Natural killer cell (primary cell): ENCODE measurements at regions not wholly inside any gene's neighbourhood (a gene's known extent, or its start where the extent isn't known, plus 50 kb on each side); places are given as distances from the start of the nearest gene placed in this dataset.

ENCODE experiments used
- ATAC-seq, 3 donors: fragments of 150-1000 bp in 2 of 3; fragments of 200-7000 bp in 1 of 3; cut with Tn5 transposase; 1 replicate in 1 of 3; 2 replicates in 2 of 3; pipeline ENCODE4 v1.10.0; 2021; ENCODE audit warnings: mild to moderate bottlenecking in 2 of 3, moderate library complexity in 2 of 3
- DNase-seq, 2 donors: peaks; one replicate each; pipeline versions ENCODE4 v3.0.0 to v3.0.0-alpha.2; 2013 to 2021; ENCODE audit warnings: mixed read lengths in 1 of 2
- H3K27ac ChIP-seq: one replicate; pipeline ENCODE4 v1.5.1; 2013; ENCODE audit warnings: mild to moderate bottlenecking, low read length
- H3K27me3 ChIP-seq: one replicate; pipeline ENCODE4 v1.6.1; 2013; ENCODE audit warnings: low read length; ENCODE audit not compliant: control insufficient read depth, insufficient read depth
- H3K36me3 ChIP-seq: one replicate; pipeline ENCODE4 v1.6.1; 2013; ENCODE audit warnings: low read length; ENCODE audit not compliant: control insufficient read depth, insufficient read depth
- H3K4me1 ChIP-seq: one replicate; pipeline ENCODE4 v1.6.1; 2013; ENCODE audit warnings: low read length; ENCODE audit not compliant: control insufficient read depth, insufficient read depth
- H3K4me3 ChIP-seq: one replicate; pipeline ENCODE4 v1.5.1; 2013; ENCODE audit warnings: low read length
- H3K9me3 ChIP-seq: one replicate; pipeline ENCODE4 v1.6.1; 2013; ENCODE audit warnings: low read length; ENCODE audit not compliant: control insufficient read depth, insufficient read depth
- H3K27ac Mint-ChIP-seq, 2 donors: one replicate each; pipeline ENCODE4 v1.8.0; 2022; ENCODE audit warnings: mild to moderate bottlenecking in 2 of 2, mixed read lengths in 2 of 2, moderate library complexity in 1 of 2
- H3K27me3 Mint-ChIP-seq, 2 donors: one replicate each; pipeline ENCODE4 v1.8.0; 2022; ENCODE audit warnings: low read depth in 2 of 2, mixed read lengths in 2 of 2
- H3K36me3 Mint-ChIP-seq: one replicate; pipeline ENCODE4 v1.8.0; 2022; ENCODE audit warnings: mixed read lengths
- H3K4me1 Mint-ChIP-seq, 2 donors: one replicate each; pipeline ENCODE4 v1.8.0; 2022; ENCODE audit warnings: mixed read lengths in 2 of 2
- H3K4me3 Mint-ChIP-seq: one replicate; pipeline ENCODE4 v1.8.0; 2022; ENCODE audit warnings: mild to moderate bottlenecking, moderate library complexity, mixed read lengths
- H3K9me3 Mint-ChIP-seq, 2 donors: one replicate each; pipeline ENCODE4 v1.8.0; 2022; ENCODE audit warnings: mixed read lengths in 2 of 2
- WGBS: methylation state at CpG from one replicate; pipeline ENCODE4 v1.1.7; 2013; ENCODE audit warnings: missing lambda C conversion rate; ENCODE audit not compliant: insufficient coverage; 5-methylcytosine and 5-hydroxymethylcytosine counted together
- intact Hi-C: fragments of 100-400 bp; cut with micrococcal nuclease; formaldehyde crosslinking; loops from one replicate; pipeline ENCODE4 v1.14.2; 2022
- TF ChIP-seq, protein P1 (sequence below): fragments of 200-600 bp; IDR thresholded peaks from one replicate; pipeline ENCODE4 v1.8.0; 2022; ENCODE audit warnings: antibody characterized with exemption

DNA sequence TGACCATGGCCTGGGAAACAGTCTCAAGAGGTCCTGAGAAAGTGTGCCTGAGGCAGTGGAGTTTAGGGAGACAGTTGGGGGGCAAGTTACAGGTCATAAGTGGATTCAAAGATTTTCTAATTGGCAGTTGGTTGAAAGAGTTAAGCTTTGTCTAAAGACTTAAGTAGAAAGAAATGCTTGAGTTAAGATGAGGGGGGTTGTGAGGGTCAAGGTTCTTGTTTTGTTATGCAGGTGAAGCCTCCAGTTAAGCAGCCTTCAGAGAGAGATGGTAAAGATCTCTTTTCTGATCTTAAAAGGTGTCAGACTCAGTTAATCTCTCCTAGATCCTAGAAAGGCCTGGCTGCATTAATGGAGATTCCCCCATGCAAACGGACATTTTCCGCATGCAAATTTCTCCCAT, 356.3 kb upstream of the C2CD4B start:
- Histone ChIP-seq H3K4me3 (no peak overlapping the region), H3K9me3 (no peaks in the 10 kb centered on the region), H3K27me3 (peaks cover 2% of the 10 kb centered on the region), H3K27ac (no peak overlapping the region), H3K4me1 (no peaks in the 10 kb centered on the region), H3K36me3 (no peaks in the 10 kb centered on the region)
- Mint-ChIP-seq H3K4me1 (no peaks in the 10 kb centered on the region), H3K27me3 (peaks cover 10 to 38% of the 10 kb centered on the region in 2 donors), H3K9me3 (no peaks in the 10 kb centered on the region), H3K36me3 (no peaks in the 10 kb centered on the region), H3K27ac (no peak overlapping the region), H3K4me3 (no peak overlapping the region)
- TF ChIP-seq, protein P1, sequence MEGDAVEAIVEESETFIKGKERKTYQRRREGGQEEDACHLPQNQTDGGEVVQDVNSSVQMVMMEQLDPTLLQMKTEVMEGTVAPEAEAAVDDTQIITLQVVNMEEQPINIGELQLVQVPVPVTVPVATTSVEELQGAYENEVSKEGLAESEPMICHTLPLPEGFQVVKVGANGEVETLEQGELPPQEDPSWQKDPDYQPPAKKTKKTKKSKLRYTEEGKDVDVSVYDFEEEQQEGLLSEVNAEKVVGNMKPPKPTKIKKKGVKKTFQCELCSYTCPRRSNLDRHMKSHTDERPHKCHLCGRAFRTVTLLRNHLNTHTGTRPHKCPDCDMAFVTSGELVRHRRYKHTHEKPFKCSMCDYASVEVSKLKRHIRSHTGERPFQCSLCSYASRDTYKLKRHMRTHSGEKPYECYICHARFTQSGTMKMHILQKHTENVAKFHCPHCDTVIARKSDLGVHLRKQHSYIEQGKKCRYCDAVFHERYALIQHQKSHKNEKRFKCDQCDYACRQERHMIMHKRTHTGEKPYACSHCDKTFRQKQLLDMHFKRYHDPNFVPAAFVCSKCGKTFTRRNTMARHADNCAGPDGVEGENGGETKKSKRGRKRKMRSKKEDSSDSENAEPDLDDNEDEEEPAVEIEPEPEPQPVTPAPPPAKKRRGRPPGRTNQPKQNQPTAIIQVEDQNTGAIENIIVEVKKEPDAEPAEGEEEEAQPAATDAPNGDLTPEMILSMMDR = no peak
- DNase-seq (no peak), ATAC-seq (no peak)
- intact Hi-C loops = no loop called here
- WGBS = 100% methylated on average over 2 of the region's 2 CpGs

DNA sequence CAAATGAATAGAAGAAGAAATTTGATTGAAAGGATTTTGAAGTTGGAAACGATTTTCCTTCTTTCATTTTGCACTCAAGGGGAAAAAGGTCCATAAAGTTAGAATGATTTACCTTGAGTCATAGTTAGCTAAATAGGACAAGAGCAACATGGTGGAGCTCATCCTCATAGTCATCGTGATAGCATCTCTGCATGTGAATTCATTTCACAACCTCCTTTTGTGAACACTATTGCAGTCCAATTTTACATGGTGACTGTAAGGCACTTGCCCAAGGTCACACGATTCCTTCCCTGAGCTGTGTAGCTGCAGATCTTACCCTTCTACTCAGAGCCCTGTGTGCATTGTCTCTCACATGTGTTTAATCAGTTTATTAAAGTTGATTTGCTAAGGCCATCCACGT, 359.8 kb upstream of the C2CD4B start:
- no peaks in the 10 kb centered on the region for H3K9me3 ChIP-seq
- H3K9me3 Mint-ChIP-seq = no peaks in the 10 kb centered on the region
- H3K27ac ChIP-seq = no peak overlapping the region
- H3K27ac Mint-ChIP-seq = no peak overlapping the region
- DNase-seq (no peak), ATAC-seq (no peak)
- no peaks in the 10 kb centered on the region for H3K36me3 Mint-ChIP-seq
- intact Hi-C loops = no loop called here
- peaks cover 11 to 28% of the 10 kb centered on the region in 2 donors for H3K27me3 Mint-ChIP-seq
- H3K4me3 Mint-ChIP-seq = no peak overlapping the region
- WGBS = 79% methylated on average over 3 of the region's 4 CpGs
- H3K4me1 ChIP-seq = no peaks in the 10 kb centered on the region
- H3K4me1 Mint-ChIP-seq = no peaks in the 10 kb centered on the region
- H3K27me3 ChIP-seq = peaks cover 2% of the 10 kb centered on the region
- TF ChIP-seq, protein P1 = no peak
- no peak overlapping the region for H3K4me3 ChIP-seq
- no peaks in the 10 kb centered on the region for H3K36me3 ChIP-seq

DNA sequence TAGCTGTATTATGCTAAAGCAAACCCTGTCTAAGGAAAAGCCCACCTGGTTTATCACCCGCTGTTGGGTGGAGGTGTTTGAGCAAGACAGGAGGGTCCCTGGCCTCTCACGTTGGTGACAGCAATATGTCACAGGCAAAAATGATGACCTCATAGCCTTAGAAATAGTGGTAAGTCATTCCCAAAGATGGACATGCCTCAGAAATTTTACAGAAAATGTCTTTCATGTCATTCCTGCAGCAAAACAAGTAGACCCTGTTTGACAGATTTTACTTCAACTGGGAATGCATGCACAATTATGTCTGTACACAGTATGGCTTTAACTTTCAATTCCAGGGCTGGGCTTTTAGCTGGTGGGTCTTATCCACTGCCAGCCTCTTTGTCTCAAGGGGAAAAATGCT, 362.3 kb upstream of the C2CD4B start:
- Mint-ChIP-seq H3K27me3 (peaks cover 13 to 39% of the 10 kb centered on the region in 2 donors), H3K36me3 (no peaks in the 10 kb centered on the region), H3K4me1 (no peaks in the 10 kb centered on the region), H3K27ac (no peak overlapping the region), H3K4me3 (no peak overlapping the region), H3K9me3 (no peaks in the 10 kb centered on the region)
- no peak overlapping the region for H3K4me3 ChIP-seq
- intact Hi-C loops = no loop called here
- ATAC-seq = no peak
- H3K27ac ChIP-seq = no peak overlapping the region
- H3K4me1 ChIP-seq = no peaks in the 10 kb centered on the region
- H3K9me3 ChIP-seq = no peaks in the 10 kb centered on the region
- TF ChIP-seq, protein P1 = no peak
- WGBS = 89% methylated on average over 2 of the region's 2 CpGs
- H3K36me3 ChIP-seq = no peaks in the 10 kb centered on the region
- H3K27me3 ChIP-seq = peaks cover under 1% of the 10 kb centered on the region
- no peak for DNase-seq

DNA sequence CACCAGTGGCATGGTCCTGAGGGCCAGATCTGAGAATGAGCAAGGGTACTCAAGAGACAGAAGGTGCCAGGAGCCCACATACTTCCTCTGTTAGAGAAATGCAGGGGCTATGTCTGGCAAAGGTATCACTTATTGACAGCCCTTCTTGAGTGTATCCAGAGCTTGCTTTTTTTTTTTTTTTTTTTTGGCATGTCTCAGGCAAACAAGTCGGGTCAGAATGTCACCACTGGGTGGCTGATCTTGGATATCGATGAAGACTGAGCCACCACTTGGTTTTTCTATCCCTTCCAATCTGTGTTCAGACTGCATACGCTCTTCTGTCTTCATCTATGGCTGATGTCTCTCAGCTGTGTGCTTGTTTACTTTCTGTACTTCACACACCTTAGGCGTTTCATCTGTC, 363.4 kb upstream of the C2CD4B start:
- H3K4me1 Mint-ChIP-seq = no peaks in the 10 kb centered on the region
- no peak for ATAC-seq
- no peak overlapping the region for H3K4me3 Mint-ChIP-seq
- H3K27me3 Mint-ChIP-seq = peaks cover 11 to 34% of the 10 kb centered on the region in 2 donors
- no peak overlapping the region for H3K27ac Mint-ChIP-seq
- DNase-seq = no peak
- Histone ChIP-seq H3K4me3 (no peak overlapping the region), H3K9me3 (no peaks in the 10 kb centered on the region), H3K36me3 (no peaks in the 10 kb centered on the region), H3K4me1 (no peaks in the 10 kb centered on the region), H3K27me3 (no peaks in the 10 kb centered on the region), H3K27ac (no peak overlapping the region)
- WGBS = 88% methylated on average over 4 of the region's 4 CpGs
- H3K36me3 Mint-ChIP-seq = no peaks in the 10 kb centered on the region
- TF ChIP-seq, protein P1 = no peak
- intact Hi-C loops = no loop called here
- no peaks in the 10 kb centered on the region for H3K9me3 Mint-ChIP-seq
